Activated CD4-positive, alpha-beta T cell treated with anti-CD3 and anti-CD28 coated beads for 24 hours (primary cell): ENCODE measurements at regions not wholly inside any gene's neighbourhood (a gene's known extent, or its start where the extent isn't known, plus 50 kb on each side); places are given as distances from the start of the nearest gene placed in this dataset.

Source experiments
- DNase-seq, 2 donors: peaks; one replicate each; pipeline ENCODE4 v3.0.0-alpha.2; 2020; ENCODE audit warnings: low read depth in 2 of 2

GRCh38 chr1:5342830-5343229 lies 649.4 kb downstream of the NPHP4 start:
- no peak for DNase-seq

- DNase-seq, result no peak
Measured at GRCh38 chr1:5342172-5342571, 650.1 kb downstream of the NPHP4 start.

- no peak for DNase-seq
Measured at GRCh38 chr1:5341471-5341870, 650.8 kb downstream of the NPHP4 start.

GRCh38 chr1:5340560-5341130 lies 651.6 kb downstream of the NPHP4 start:
- DNase-seq, result no peak

GRCh38 chr1:5338466-5338865 lies 653.8 kb downstream of the NPHP4 start:
- DNase-seq, result no peak

- DNase-seq, result no peak
Measured at GRCh38 chr1:5333291-5333690, 658.9 kb downstream of the NPHP4 start.

GRCh38 chr1:5331101-5331500 lies 661.1 kb downstream of the NPHP4 start:
- no peak for DNase-seq

- DNase-seq, result no peak
Measured at GRCh38 chr1:5329068-5329739, 663.0 kb downstream of the NPHP4 start.

- no peak for DNase-seq
Measured at GRCh38 chr1:5324883-5325282, 667.3 kb downstream of the NPHP4 start.

- DNase-seq, result no peak
Measured at GRCh38 chr1:5318143-5318816, 663.9 kb downstream of the AJAP1 start.

GRCh38 chr1:5317391-5317790 lies 663.0 kb downstream of the AJAP1 start:
- no peak for DNase-seq

GRCh38 chr1:5312862-5313261 lies 658.5 kb downstream of the AJAP1 start:
- no peak for DNase-seq

GRCh38 chr1:5312293-5312674 lies 657.9 kb downstream of the AJAP1 start:
- DNase-seq, result no peak

GRCh38 chr1:5311634-5312292 lies 657.4 kb downstream of the AJAP1 start:
- no peak for DNase-seq

- DNase-seq, result no peak
Measured at GRCh38 chr1:5311147-5311546, 656.7 kb downstream of the AJAP1 start.

GRCh38 chr1:5308249-5308648 lies 653.8 kb downstream of the AJAP1 start:
- DNase-seq, result no peak

GRCh38 chr1:5304702-5305101 lies 650.3 kb downstream of the AJAP1 start:
- DNase-seq, result no peak

GRCh38 chr1:5298376-5298775 lies 644.0 kb downstream of the AJAP1 start:
- no peak for DNase-seq

- no peak for DNase-seq
Measured at GRCh38 chr1:5297886-5298239, 643.5 kb downstream of the AJAP1 start.

- DNase-seq, result no peak
Measured at GRCh38 chr1:5297180-5297885, 642.9 kb downstream of the AJAP1 start.

GRCh38 chr1:5296557-5297179 lies 642.3 kb downstream of the AJAP1 start:
- DNase-seq, result no peak

- no peak for DNase-seq
Measured at GRCh38 chr1:5296095-5296494, 641.7 kb downstream of the AJAP1 start.
